Naive B cell (primary cell): ENCODE measurements at regions not wholly inside any gene's neighbourhood (a gene's known extent, or its start where the extent isn't known, plus 50 kb on each side); places are given as distances from the start of the nearest gene placed in this dataset.
"Not testable (repeated sequence)": the region's sequence is repeated elsewhere in the genome, so short reads cannot be mapped to it uniquely, and the experiment has no call there.

Source experiments
- ATAC-seq, 2 donors: fragments of 150-1000 bp; cut with Tn5 transposase; 2 replicates each; pipeline ENCODE4 v1.10.0; 2021; ENCODE audit warnings: low read depth in 2 of 2, mild to moderate bottlenecking in 2 of 2, moderate library complexity in 2 of 2
- DNase-seq: peaks from one replicate; pipeline ENCODE4 v3.0.0; 2022
- H3K27ac Mint-ChIP-seq, 6 donors: one replicate each; pipeline ENCODE4 v1.8.0; 2020 to 2022; ENCODE audit warnings: mild to moderate bottlenecking in 6 of 6, mixed read lengths in 6 of 6, moderate library complexity in 5 of 6, inconsistent platforms in 2 of 6
- H3K27me3 Mint-ChIP-seq, 3 donors: one replicate each; pipeline ENCODE4 v1.8.0; 2021 to 2022; ENCODE audit warnings: mixed read lengths in 3 of 3, mild to moderate bottlenecking in 1 of 3
- H3K36me3 Mint-ChIP-seq, 2 donors: one replicate each; pipeline ENCODE4 v1.8.0; 2020 to 2022; ENCODE audit warnings: mixed read lengths in 2 of 2, inconsistent platforms in 1 of 2, mild to moderate bottlenecking in 1 of 2
- H3K4me1 Mint-ChIP-seq, 3 donors: one replicate each; pipeline ENCODE4 v1.8.0; 2020 to 2022; ENCODE audit warnings: mixed read lengths in 3 of 3, inconsistent platforms in 1 of 3, mild to moderate bottlenecking in 1 of 3, moderate library complexity in 1 of 3
- H3K4me3 Mint-ChIP-seq, 8 donors: one replicate each; pipeline ENCODE4 v1.8.0; 2020 to 2022; ENCODE audit warnings: mild to moderate bottlenecking in 8 of 8, mixed read lengths in 8 of 8, moderate library complexity in 8 of 8, inconsistent platforms in 2 of 8
- H3K9me3 Mint-ChIP-seq, 7 donors: one replicate each; pipeline ENCODE4 v1.8.0; 2020 to 2022; ENCODE audit warnings: mixed read lengths in 7 of 7, mild to moderate bottlenecking in 5 of 7, inconsistent platforms in 2 of 7, moderate library complexity in 1 of 7

GRCh38 chr5:124902097-124902821 is 155.8 kb upstream of the ZNF608 start:
- peak overlapping the region in 7 of 8 donors; percentile 49 to 77 (median 66) for H3K4me3 Mint-ChIP-seq
- DNase-seq (peak; percentile 72), ATAC-seq (peak; percentile 98 to 99)
- peaks cover 21 to 39% (median 27%) of the 10 kb centered on the region in 3 donors for H3K4me1 Mint-ChIP-seq
- H3K27me3 Mint-ChIP-seq = no peaks in the 10 kb centered on the region
- H3K27ac Mint-ChIP-seq = peak overlapping the region in 5 of 6 donors; percentile 54 to 85 (median 75)
- peaks cover 0 to 2% (median 0%) of the 10 kb centered on the region in 7 donors for H3K9me3 Mint-ChIP-seq
- H3K36me3 Mint-ChIP-seq = no peaks in the 10 kb centered on the region

DNA sequence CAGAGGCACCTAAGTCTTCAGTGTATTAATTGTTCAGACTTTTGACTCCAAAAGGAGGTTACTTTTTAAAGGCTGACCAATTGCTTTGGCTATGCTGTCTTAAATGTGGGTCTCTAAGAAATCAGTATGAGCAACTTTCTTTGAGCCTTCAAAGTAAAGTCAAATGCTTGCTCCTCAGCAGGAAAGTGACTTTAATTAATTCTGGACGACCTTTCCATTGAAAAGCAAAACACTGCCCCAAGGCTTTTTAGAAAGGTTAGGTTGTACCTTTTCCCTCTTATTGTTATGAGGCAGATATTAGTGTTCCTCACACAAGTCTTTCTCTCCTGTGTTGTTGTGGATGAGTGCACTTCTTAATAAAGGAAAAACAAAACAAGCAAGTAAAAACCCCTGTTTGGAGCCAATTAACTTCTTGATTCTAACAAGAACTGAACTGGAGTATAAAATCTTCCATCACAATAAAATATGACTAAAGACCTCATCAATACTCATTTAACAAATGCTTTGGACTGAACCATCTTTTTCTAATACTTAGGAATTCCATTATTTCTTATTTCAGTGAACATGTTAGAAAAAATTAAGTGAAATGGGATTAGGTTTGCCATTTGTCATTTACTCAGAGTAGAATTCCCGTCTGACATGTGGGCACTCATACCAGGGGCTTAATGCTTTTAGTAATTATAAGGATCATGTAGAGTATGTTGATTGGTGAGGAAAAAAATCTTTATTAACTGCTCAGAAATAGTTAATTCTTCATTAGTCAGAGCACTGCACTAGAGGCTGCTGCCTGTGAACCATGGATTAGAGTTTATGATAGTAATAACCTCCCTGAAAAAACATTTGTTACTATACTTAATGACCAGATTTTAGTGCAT is 159.1 kb upstream of the ZNF608 start:
- H3K27me3 Mint-ChIP-seq = peaks cover 0 to 5% (median 0%) of the 10 kb centered on the region in 3 donors
- peaks cover 21 to 42% (median 31%) of the 10 kb centered on the region in 3 donors for H3K4me1 Mint-ChIP-seq
- DNase-seq (no peak), ATAC-seq (no peak)
- no peak overlapping the region for H3K27ac Mint-ChIP-seq
- no peaks in the 10 kb centered on the region for H3K9me3 Mint-ChIP-seq
- H3K36me3 Mint-ChIP-seq = no peaks in the 10 kb centered on the region
- no peak overlapping the region for H3K4me3 Mint-ChIP-seq

DNA sequence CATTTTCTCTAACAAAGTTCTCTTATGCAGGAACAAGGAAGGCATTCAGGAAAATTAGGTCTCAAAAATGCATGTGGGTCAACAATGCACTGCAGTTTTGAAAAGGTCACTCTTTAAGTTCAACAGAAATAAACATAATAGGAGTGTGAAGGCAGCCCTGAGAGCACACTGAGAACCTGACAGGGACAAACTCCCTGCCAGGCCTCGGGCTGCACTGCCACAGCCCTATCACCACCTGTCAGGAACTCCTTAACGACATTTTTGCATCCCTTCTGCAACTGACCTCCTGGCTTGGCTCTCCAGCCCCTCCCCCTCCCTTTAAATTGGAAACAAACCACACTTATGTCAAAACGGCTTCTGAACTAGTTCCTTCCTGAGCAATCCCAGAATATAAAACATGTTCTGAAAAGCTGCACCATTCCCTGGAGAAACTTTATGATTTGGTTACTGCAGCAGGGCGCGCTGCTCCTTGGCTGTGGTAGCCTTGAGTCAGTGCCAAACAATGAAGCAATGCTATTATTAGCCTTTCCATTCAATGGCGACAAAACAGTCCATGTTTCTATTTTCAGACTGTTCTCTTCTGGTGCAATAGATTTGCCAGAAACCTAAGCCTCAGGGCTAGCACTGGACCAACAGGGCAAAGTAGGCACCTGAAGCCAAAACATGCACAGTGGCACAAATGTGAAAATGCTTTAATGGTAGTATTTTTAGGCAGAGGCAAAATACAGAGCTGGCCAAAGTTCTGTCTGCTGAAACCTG is 160.1 kb upstream of the ZNF608 start:
- H3K27me3 Mint-ChIP-seq = peaks cover 0 to 5% (median 0%) of the 10 kb centered on the region in 3 donors
- peaks cover 24 to 32% (median 32%) of the 10 kb centered on the region in 3 donors for H3K4me1 Mint-ChIP-seq
- H3K36me3 Mint-ChIP-seq = no peaks in the 10 kb centered on the region
- no peak for DNase-seq
- no peak for ATAC-seq
- no peak overlapping the region for H3K4me3 Mint-ChIP-seq
- peak overlapping the region in 3 of 6 donors; percentile 38 to 74 (median 49) for H3K27ac Mint-ChIP-seq
- H3K9me3 Mint-ChIP-seq = no peaks in the 10 kb centered on the region

GRCh38 chr5:124907098-124907644 is 160.7 kb upstream of the ZNF608 start:
- Mint-ChIP-seq H3K27ac (peak overlapping the region in 1 of 6 donors; percentile 38), H3K36me3 (no peaks in the 10 kb centered on the region), H3K9me3 (no peaks in the 10 kb centered on the region), H3K27me3 (peaks cover 0 to 5% (median 0%) of the 10 kb centered on the region in 3 donors), H3K4me1 (peaks cover 23 to 26% (median 25%) of the 10 kb centered on the region in 3 donors), H3K4me3 (no peak overlapping the region)
- DNase-seq = no peak
- ATAC-seq = no peak

DNA sequence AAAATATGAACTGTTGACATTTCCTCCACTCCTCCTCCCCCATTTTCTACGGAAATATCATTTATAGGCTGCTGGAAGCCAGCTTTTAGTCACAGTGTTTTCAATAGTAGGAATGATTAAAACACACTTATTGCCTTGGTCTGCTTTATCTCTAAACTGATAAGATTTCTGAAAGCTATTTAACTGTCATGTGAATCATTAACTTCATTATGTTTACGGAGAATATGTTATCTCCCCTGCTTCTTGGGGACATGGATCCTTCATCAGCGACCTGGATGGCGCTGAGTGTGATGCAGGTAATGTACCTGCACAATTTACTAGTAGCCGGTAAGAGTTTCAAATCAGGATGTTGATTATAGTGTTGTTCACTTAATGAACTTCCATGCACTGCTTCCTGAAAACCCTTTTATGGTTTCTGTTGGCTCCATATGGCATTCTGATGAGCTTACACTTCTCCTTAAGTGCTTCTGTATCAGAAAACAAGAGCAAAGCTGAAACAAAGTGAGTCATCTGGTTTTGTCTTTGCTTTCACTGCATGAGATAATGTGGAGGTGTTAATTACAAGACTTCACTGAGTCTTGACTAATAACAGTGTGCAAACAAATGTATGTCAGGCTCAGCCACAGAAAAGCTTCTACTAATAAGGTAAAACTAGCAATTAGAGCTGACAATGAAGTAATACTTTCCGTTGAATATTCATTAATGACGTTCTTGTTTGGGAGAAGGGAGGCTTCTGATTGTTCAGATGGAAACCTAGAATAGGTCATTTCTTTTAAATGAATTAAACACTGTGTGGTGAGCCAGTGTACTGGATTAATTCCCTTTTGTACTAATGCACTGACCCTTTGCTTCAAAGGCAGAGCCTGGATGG is 162.4 kb upstream of the ZNF608 start:
- peaks cover 0 to 5% (median 0%) of the 10 kb centered on the region in 3 donors for H3K27me3 Mint-ChIP-seq
- DNase-seq (no peak), ATAC-seq (no peak)
- H3K27ac Mint-ChIP-seq = no peak overlapping the region
- H3K36me3 Mint-ChIP-seq = no peaks in the 10 kb centered on the region
- H3K4me3 Mint-ChIP-seq = no peak overlapping the region
- peaks cover 13 to 19% (median 15%) of the 10 kb centered on the region in 3 donors for H3K4me1 Mint-ChIP-seq
- peaks cover 0 to 2% (median 0%) of the 10 kb centered on the region in 7 donors for H3K9me3 Mint-ChIP-seq

DNA sequence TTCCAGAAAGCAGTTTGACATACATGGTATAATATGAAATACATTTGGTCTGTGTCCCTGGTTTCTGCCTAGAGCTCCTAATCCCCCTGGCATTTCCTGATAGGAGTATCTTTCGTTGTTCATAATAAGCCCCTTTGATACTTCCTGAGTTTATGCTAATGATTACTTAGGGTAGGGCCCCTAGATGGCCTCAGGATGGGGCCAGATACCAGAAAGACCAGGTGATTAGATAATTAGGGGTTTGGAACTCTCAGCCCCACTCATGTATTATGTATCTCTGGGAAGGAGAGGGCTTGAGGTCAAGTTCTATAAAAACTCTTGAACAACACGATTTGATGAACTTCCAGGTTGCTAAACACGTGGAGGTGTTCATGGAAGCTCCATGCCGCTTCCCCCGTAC is 163.3 kb upstream of the ZNF608 start:
- ATAC-seq (no peak), DNase-seq (no peak)
- H3K4me3 Mint-ChIP-seq = no peak overlapping the region
- H3K9me3 Mint-ChIP-seq = peaks cover 0 to 2% (median 0%) of the 10 kb centered on the region in 7 donors
- H3K36me3 Mint-ChIP-seq = no peaks in the 10 kb centered on the region
- peaks cover 0 to 5% (median 0%) of the 10 kb centered on the region in 3 donors for H3K27me3 Mint-ChIP-seq
- H3K27ac Mint-ChIP-seq = no peak overlapping the region
- H3K4me1 Mint-ChIP-seq = peaks cover 13 to 19% (median 15%) of the 10 kb centered on the region in 3 donors

- DNase-seq = no peak
- Mint-ChIP-seq H3K9me3 (peaks cover 0 to 2% (median 0%) of the 10 kb centered on the region in 7 donors), H3K36me3 (no peaks in the 10 kb centered on the region), H3K4me3 (no peak overlapping the region), H3K27me3 (peaks cover 0 to 5% (median 0%) of the 10 kb centered on the region in 3 donors), H3K27ac (no peak overlapping the region), H3K4me1 (peaks cover 13 to 19% (median 15%) of the 10 kb centered on the region in 3 donors)
- ATAC-seq = no peak
Measured at GRCh38 chr5:124910354-124911016, 164.0 kb upstream of the ZNF608 start.

DNA sequence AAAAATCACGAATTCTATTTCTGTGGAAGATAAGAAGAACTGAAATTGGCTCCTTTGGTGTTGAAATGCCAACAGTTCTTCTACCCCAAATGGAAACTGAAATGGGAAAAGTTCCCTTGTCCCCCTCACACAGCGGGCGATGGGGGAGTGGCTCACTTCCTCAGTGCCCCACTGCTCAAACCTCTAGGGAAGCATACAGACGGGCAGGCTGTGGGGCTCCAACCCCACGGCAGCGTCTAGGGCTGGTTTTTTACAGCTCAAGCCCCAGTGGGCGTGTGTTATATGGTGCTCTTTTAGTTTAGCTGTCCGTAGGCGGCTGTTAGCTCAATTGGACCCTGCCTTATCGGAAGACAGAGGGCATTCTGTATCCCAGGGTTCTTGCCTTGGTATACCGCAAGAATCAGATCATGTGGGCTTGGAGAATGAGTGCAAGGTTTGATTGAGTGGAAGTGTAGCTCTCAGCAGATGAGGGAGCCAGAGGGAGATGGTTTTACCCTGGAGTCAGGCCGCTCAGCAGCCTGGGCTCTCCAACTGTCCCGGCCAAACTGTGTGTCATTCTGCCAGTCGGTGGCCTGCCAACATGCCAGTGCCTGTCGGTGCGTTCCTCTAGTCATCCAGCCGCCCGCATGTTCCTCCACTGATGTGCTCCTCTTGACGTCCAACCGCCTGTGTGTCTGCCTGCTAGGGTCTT is 166.3 kb upstream of the ZNF608 start:
- Mint-ChIP-seq H3K27ac (peak overlapping the region in 1 of 6 donors; percentile 17), H3K36me3 (no peaks in the 10 kb centered on the region)

GRCh38 chr5:124913329-124913653 is 166.9 kb upstream of the ZNF608 start:
- Mint-ChIP-seq H3K4me3 (no peak overlapping the region), H3K4me1 (peaks cover 11 to 21% (median 17%) of the 10 kb centered on the region in 3 donors), H3K36me3 (no peaks in the 10 kb centered on the region), H3K27me3 (peaks cover 0 to 5% (median 0%) of the 10 kb centered on the region in 3 donors), H3K9me3 (peaks cover 0 to 2% (median 0%) of the 10 kb centered on the region in 7 donors), H3K27ac (peak overlapping the region in 2 of 6 donors; percentile 17 to 37)
- DNase-seq = no peak
- ATAC-seq = no peak

More for the DNA sequence above, 166.3 kb upstream of the ZNF608 start:
- peaks cover 0 to 5% (median 0%) of the 10 kb centered on the region in 3 donors for H3K27me3 Mint-ChIP-seq
- peak overlapping the region in 1 of 8 donors; percentile 34 for H3K4me3 Mint-ChIP-seq
- DNase-seq = no peak
- peaks cover 11 to 21% (median 17%) of the 10 kb centered on the region in 3 donors for H3K4me1 Mint-ChIP-seq
- peaks cover 0 to 2% (median 0%) of the 10 kb centered on the region in 7 donors for H3K9me3 Mint-ChIP-seq
- no peak for ATAC-seq

GRCh38 chr5:124916313-124916712 is 169.9 kb upstream of the ZNF608 start:
- not testable (repeated sequence) for H3K27me3 Mint-ChIP-seq, DNase-seq, H3K36me3 Mint-ChIP-seq, H3K27ac Mint-ChIP-seq, H3K9me3 Mint-ChIP-seq, ATAC-seq
- Mint-ChIP-seq H3K4me1 (peaks cover 10 to 13% (median 13%) of the 10 kb centered on the region in 3 donors), H3K4me3 (peak overlapping the region in 1 of 8 donors; percentile 29)

GRCh38 chr5:124918618-124919017 is 172.2 kb upstream of the ZNF608 start:
- Mint-ChIP-seq H3K4me1 (peaks cover 3 to 10% (median 6%) of the 10 kb centered on the region in 3 donors), H3K4me3 (no peak overlapping the region), H3K27me3 (no peaks in the 10 kb centered on the region), H3K36me3 (no peaks in the 10 kb centered on the region), H3K27ac (no peak overlapping the region), H3K9me3 (peaks cover 0 to 2% (median 0%) of the 10 kb centered on the region in 7 donors)
- DNase-seq (no peak), ATAC-seq (no peak)
